Naive thymus-derived CD4-positive, alpha-beta T cell (primary cell): ENCODE measurements at regions not wholly inside any gene's neighbourhood (a gene's known extent, or its start where the extent isn't known, plus 50 kb on each side); places are given as distances from the start of the nearest gene placed in this dataset.

ENCODE experiments used
- ATAC-seq: fragments of 150-1000 bp; cut with Tn5 transposase; 2 replicates; pipeline ENCODE4 v1.10.0; 2021; ENCODE audit warnings: mild to moderate bottlenecking, moderate library complexity
- CTCF ChIA-PET: fragments of 350-600 bp; sonication (Branson Sonifier 250); formaldehyde crosslinking; loops from one replicate; lab custom pipeline; 2021; ENCODE audit warnings: antibody characterized with exemption; lab: Charles Lee
- POLR2A ChIA-PET: fragments of 350-600 bp; sonication (Branson Sonifier 250); formaldehyde crosslinking; loops from one replicate; lab custom pipeline; 2021; ENCODE audit warnings: antibody characterized with exemption, inconsistent platforms; lab: Charles Lee
- DNase-seq, 9 donors: peaks; one replicate each; pipeline versions ENCODE4 v3.0.0 to v3.0.0-alpha.2; 2020 to 2022; ENCODE audit warnings: mixed read lengths in 1 of 9
- H3K27ac ChIP-seq: one replicate; pipeline ENCODE4 v1.7.0; 2013; ENCODE audit warnings: mild to moderate bottlenecking, low read depth, low read length, moderate library complexity
- H3K27me3 ChIP-seq, 2 donors: one replicate each; pipeline ENCODE4 v1.7.0; 2013; ENCODE audit warnings: low read length in 2 of 2, mild to moderate bottlenecking in 2 of 2, moderate library complexity in 2 of 2; ENCODE audit not compliant: control insufficient read depth in 2 of 2, insufficient read depth in 2 of 2
- H3K36me3 ChIP-seq, 3 experiments: 1 replicate in 2 of 3; 2 replicates in 1 of 3; pipeline ENCODE4 v1.7.0; 2013; ENCODE audit warnings: low read length in 3 of 3, mild to moderate bottlenecking in 3 of 3, moderate library complexity in 1 of 3; ENCODE audit not compliant: insufficient read depth in 3 of 3, control insufficient read depth in 2 of 3
- H3K4me1 ChIP-seq, 2 donors: one replicate each; pipeline ENCODE4 v1.7.0; 2013; ENCODE audit warnings: low read length in 2 of 2, mild to moderate bottlenecking in 2 of 2, moderate library complexity in 1 of 2; ENCODE audit not compliant: control insufficient read depth in 2 of 2, insufficient read depth in 2 of 2
- H3K4me3 ChIP-seq: 2 replicates; pipeline ENCODE4 v1.7.0; 2013; ENCODE audit warnings: mild to moderate bottlenecking, low read length
- H3K9me3 ChIP-seq, 3 experiments: 1 replicate in 2 of 3; 2 replicates in 1 of 3; pipeline ENCODE4 v1.7.0; 2013; ENCODE audit warnings: low read length in 3 of 3; ENCODE audit not compliant: control insufficient read depth in 2 of 3
- H3K27ac Mint-ChIP-seq, 9 donors: one replicate each; pipeline ENCODE4 v1.8.0; 2020 to 2022; ENCODE audit warnings: mixed read lengths in 9 of 9, mild to moderate bottlenecking in 8 of 9, moderate library complexity in 5 of 9, inconsistent platforms in 2 of 9
- H3K27me3 Mint-ChIP-seq, 5 donors: one replicate each; pipeline ENCODE4 v1.8.0; 2021 to 2022; ENCODE audit warnings: mixed read lengths in 5 of 5, mild to moderate bottlenecking in 1 of 5
- H3K36me3 Mint-ChIP-seq, 5 donors: one replicate each; pipeline ENCODE4 v1.8.0; 2020 to 2022; ENCODE audit warnings: mixed read lengths in 5 of 5, mild to moderate bottlenecking in 3 of 5, inconsistent platforms in 1 of 5
- H3K4me1 Mint-ChIP-seq, 7 donors: one replicate each; pipeline ENCODE4 v1.8.0; 2020 to 2022; ENCODE audit warnings: mixed read lengths in 7 of 7, mild to moderate bottlenecking in 3 of 7, inconsistent platforms in 1 of 7
- H3K4me3 Mint-ChIP-seq, 10 donors: one replicate each; pipeline ENCODE4 v1.8.0; 2020 to 2022; ENCODE audit warnings: mild to moderate bottlenecking in 10 of 10, mixed read lengths in 10 of 10, moderate library complexity in 6 of 10, inconsistent platforms in 2 of 10
- H3K9me3 Mint-ChIP-seq, 11 donors: one replicate each; pipeline ENCODE4 v1.8.0; 2020 to 2022; ENCODE audit warnings: mixed read lengths in 11 of 11, mild to moderate bottlenecking in 4 of 11, inconsistent platforms in 1 of 11, moderate library complexity in 1 of 11
- intact Hi-C, 2 donors: fragments of 100-400 bp; cut with micrococcal nuclease; formaldehyde crosslinking; loops; one replicate each; pipeline ENCODE4 v1.15.1; 2023

- intact Hi-C loops, result no loop called here
- ATAC-seq, result no peak
- Mint-ChIP-seq H3K27ac (no peak overlapping the region), H3K4me3 (no peak overlapping the region), H3K27me3 (peaks cover 0 to 22% (median 8%) of the 10 kb centered on the region in 5 donors), H3K36me3 (peaks cover 0 to 8% (median 0%) of the 10 kb centered on the region in 5 donors), H3K4me1 (no peaks in the 10 kb centered on the region), H3K9me3 (peaks cover 0 to 14% (median 3%) of the 10 kb centered on the region in 11 donors)
- Histone ChIP-seq H3K27me3 (no peaks in the 10 kb centered on the region), H3K36me3 (no peaks in the 10 kb centered on the region), H3K27ac (no peak overlapping the region), H3K9me3 (no peaks in the 10 kb centered on the region), H3K4me3 (no peak overlapping the region), H3K4me1 (no peaks in the 10 kb centered on the region)
- ChIA-PET CTCF (no interaction called here), POLR2A (no interaction called here)
- no peak for DNase-seq
Observed at GRCh38 chr4:149933883-149934282, 118.2 kb upstream of the IQCM start.

- DNase-seq, result no peak
- no peak for ATAC-seq
- no peaks in the 10 kb centered on the region for H3K36me3 Mint-ChIP-seq
- peaks cover 0 to 4% (median 0%) of the 10 kb centered on the region in 11 donors for H3K9me3 Mint-ChIP-seq
- peaks cover 0 to 21% (median 12%) of the 10 kb centered on the region in 5 donors for H3K27me3 Mint-ChIP-seq
- H3K27me3 ChIP-seq, result no peaks in the 10 kb centered on the region
- intact Hi-C loops, result no loop called here
- H3K36me3 ChIP-seq, result no peaks in the 10 kb centered on the region
- POLR2A ChIA-PET, result no interaction called here
- no peak overlapping the region for H3K27ac Mint-ChIP-seq
- no peaks in the 10 kb centered on the region for H3K9me3 ChIP-seq
- no peaks in the 10 kb centered on the region for H3K4me1 Mint-ChIP-seq
- no peaks in the 10 kb centered on the region for H3K4me1 ChIP-seq
- CTCF ChIA-PET, result no interaction called here
- no peak overlapping the region for H3K4me3 Mint-ChIP-seq
- no peak overlapping the region for H3K27ac ChIP-seq
- H3K4me3 ChIP-seq, result no peak overlapping the region
Observed at GRCh38 chr4:149949381-149949780, 128.9 kb upstream of the DCLK2 start.

GRCh38 chr4:149951152-149951900 lies 126.9 kb upstream of the DCLK2 start:
- H3K4me3 ChIP-seq, result no peak overlapping the region
- H3K9me3 Mint-ChIP-seq, result peaks cover 0 to 4% (median 0%) of the 10 kb centered on the region in 11 donors
- H3K4me3 Mint-ChIP-seq, result no peak overlapping the region
- H3K27me3 ChIP-seq, result no peaks in the 10 kb centered on the region
- H3K27ac ChIP-seq, result no peak overlapping the region
- no peak for DNase-seq
- ATAC-seq, result no peak
- H3K27me3 Mint-ChIP-seq, result peaks cover 0 to 29% (median 12%) of the 10 kb centered on the region in 5 donors
- no peaks in the 10 kb centered on the region for H3K36me3 ChIP-seq
- no peaks in the 10 kb centered on the region for H3K9me3 ChIP-seq
- intact Hi-C loops, result no loop called here
- H3K4me1 ChIP-seq, result no peaks in the 10 kb centered on the region
- POLR2A ChIA-PET, result no interaction called here
- no peaks in the 10 kb centered on the region for H3K4me1 Mint-ChIP-seq
- no peaks in the 10 kb centered on the region for H3K36me3 Mint-ChIP-seq
- CTCF ChIA-PET, result no interaction called here
- H3K27ac Mint-ChIP-seq, result no peak overlapping the region

GRCh38 chr4:149952101-149952500 lies 126.1 kb upstream of the DCLK2 start:
- no peak for DNase-seq
- peaks cover 0 to 25% (median 8%) of the 10 kb centered on the region in 5 donors for H3K27me3 Mint-ChIP-seq

GRCh38 chr4:149952716-149953115 lies 125.5 kb upstream of the DCLK2 start:
- H3K36me3 Mint-ChIP-seq, result no peaks in the 10 kb centered on the region
- intact Hi-C loops, result no loop called here
- ChIA-PET CTCF (no interaction called here), POLR2A (no interaction called here)
- Histone ChIP-seq H3K27ac (no peak overlapping the region), H3K4me3 (no peak overlapping the region), H3K27me3 (no peaks in the 10 kb centered on the region), H3K36me3 (no peaks in the 10 kb centered on the region), H3K4me1 (no peaks in the 10 kb centered on the region), H3K9me3 (no peaks in the 10 kb centered on the region)
- no peaks in the 10 kb centered on the region for H3K4me1 Mint-ChIP-seq
- peaks cover 0 to 4% (median 0%) of the 10 kb centered on the region in 11 donors for H3K9me3 Mint-ChIP-seq
- DNase-seq (no peak), ATAC-seq (no peak)
- H3K27ac Mint-ChIP-seq, result no peak overlapping the region
- H3K4me3 Mint-ChIP-seq, result no peak overlapping the region
- peaks cover 0 to 25% (median 6%) of the 10 kb centered on the region in 5 donors for H3K27me3 Mint-ChIP-seq

More at GRCh38 chr4:149952101-149952500, 126.1 kb upstream of the DCLK2 start:
- no peak overlapping the region for H3K4me3 Mint-ChIP-seq
- no peaks in the 10 kb centered on the region for H3K4me1 ChIP-seq
- ChIA-PET CTCF (no interaction called here), POLR2A (no interaction called here)
- no peak overlapping the region for H3K27ac ChIP-seq
- H3K27me3 ChIP-seq, result no peaks in the 10 kb centered on the region
- no peak overlapping the region for H3K27ac Mint-ChIP-seq
- peaks cover 0 to 4% (median 0%) of the 10 kb centered on the region in 11 donors for H3K9me3 Mint-ChIP-seq
- H3K4me1 Mint-ChIP-seq, result no peaks in the 10 kb centered on the region
- H3K4me3 ChIP-seq, result no peak overlapping the region
- no peaks in the 10 kb centered on the region for H3K9me3 ChIP-seq
- no peaks in the 10 kb centered on the region for H3K36me3 ChIP-seq
- no peak for ATAC-seq
- no peaks in the 10 kb centered on the region for H3K36me3 Mint-ChIP-seq
- intact Hi-C loops, result no loop called here

GRCh38 chr4:149955780-149956390 lies 122.4 kb upstream of the DCLK2 start:
- Histone ChIP-seq H3K4me3 (no peak overlapping the region), H3K27ac (no peak overlapping the region), H3K27me3 (no peaks in the 10 kb centered on the region), H3K9me3 (no peaks in the 10 kb centered on the region), H3K36me3 (no peaks in the 10 kb centered on the region), H3K4me1 (no peaks in the 10 kb centered on the region)
- H3K4me1 Mint-ChIP-seq, result no peaks in the 10 kb centered on the region
- peaks cover 0 to 4% (median 0%) of the 10 kb centered on the region in 11 donors for H3K9me3 Mint-ChIP-seq
- no peak overlapping the region for H3K27ac Mint-ChIP-seq
- H3K4me3 Mint-ChIP-seq, result no peak overlapping the region
- ChIA-PET POLR2A (no interaction called here), CTCF (no interaction called here)
- DNase-seq, result no peak
- H3K36me3 Mint-ChIP-seq, result no peaks in the 10 kb centered on the region
- H3K27me3 Mint-ChIP-seq, result peaks cover 0 to 30% (median 6%) of the 10 kb centered on the region in 5 donors
- no peak for ATAC-seq
- intact Hi-C loops, result no loop called here

GRCh38 chr4:149956678-149957077 lies 121.6 kb upstream of the DCLK2 start:
- ATAC-seq (no peak), DNase-seq (no peak)
- Mint-ChIP-seq H3K36me3 (no peaks in the 10 kb centered on the region), H3K27me3 (peaks cover 0 to 32% (median 6%) of the 10 kb centered on the region in 5 donors), H3K4me1 (no peaks in the 10 kb centered on the region), H3K27ac (no peak overlapping the region), H3K4me3 (no peak overlapping the region), H3K9me3 (peaks cover 0 to 4% (median 0%) of the 10 kb centered on the region in 11 donors)
- no peaks in the 10 kb centered on the region for H3K36me3 ChIP-seq
- no peaks in the 10 kb centered on the region for H3K4me1 ChIP-seq
- H3K27ac ChIP-seq, result no peak overlapping the region
- intact Hi-C loops, result no loop called here
- POLR2A ChIA-PET, result no interaction called here
- CTCF ChIA-PET, result no interaction called here
- no peak overlapping the region for H3K4me3 ChIP-seq
- no peaks in the 10 kb centered on the region for H3K27me3 ChIP-seq
- H3K9me3 ChIP-seq, result no peaks in the 10 kb centered on the region
